Smooth muscle cell (in vitro differentiated cells): ENCODE measurements at regions not wholly inside any gene's neighbourhood (a gene's known extent, or its start where the extent isn't known, plus 50 kb on each side); places are given as distances from the start of the nearest gene placed in this dataset.

Experiments used
- DNase-seq: peaks from one replicate; lab custom pipeline; 2025; ENCODE audit not compliant: unreplicated experiment; lab: John Stamatoyannopoulos, UW
- H2AFZ ChIP-seq: fragments of 200-600 bp; sonication (generic); 2 replicates; pipeline ENCODE4 v1.6.0; 2016; ENCODE audit warnings: antibody characterized with exemption, low read depth, mild to moderate bottlenecking
- H3F3A ChIP-seq: fragments of 200-600 bp; sonication (generic); 2 replicates; pipeline ENCODE4 v1.6.0; 2017; ENCODE audit warnings: antibody characterized with exemption, low read depth
- H3K27ac ChIP-seq: fragments of 200-600 bp; sonication (generic); 2 replicates; pipeline ENCODE4 v1.5.1; 2016; ENCODE audit warnings: low read depth, mild to moderate bottlenecking
- H3K27me3 ChIP-seq: fragments of 200-600 bp; sonication (generic); 2 replicates; pipeline ENCODE4 v1.6.1; 2016; ENCODE audit warnings: low read depth, mild to moderate bottlenecking
- H3K36me3 ChIP-seq: fragments of 200-600 bp; sonication (generic); 2 replicates; pipeline ENCODE4 v1.5.1; 2016; ENCODE audit warnings: low read depth
- H3K4me1 ChIP-seq: fragments of 200-600 bp; sonication (generic); 2 replicates; pipeline ENCODE4 v1.5.1; 2016; ENCODE audit warnings: low read depth
- H3K4me2 ChIP-seq: fragments of 200-600 bp; sonication (generic); 2 replicates; pipeline ENCODE4 v1.6.0; 2016; ENCODE audit warnings: mild to moderate bottlenecking
- H3K4me3 ChIP-seq: fragments of 200-600 bp; sonication (generic); 2 replicates; pipeline ENCODE4 v1.5.1; 2016; ENCODE audit warnings: mild to moderate bottlenecking
- H3K79me2 ChIP-seq: fragments of 200-600 bp; sonication (generic); 2 replicates; pipeline ENCODE4 v1.6.0; 2016; ENCODE audit warnings: low read depth, mild to moderate bottlenecking
- H3K9ac ChIP-seq: fragments of 200-600 bp; sonication (generic); 2 replicates; pipeline ENCODE4 v1.6.0; 2016; ENCODE audit warnings: low read depth
- H3K9me3 ChIP-seq: fragments of 200-600 bp; sonication (generic); replicated peaks from 2 replicates; pipeline ENCODE4 v1.5.1; 2016; ENCODE audit warnings: low read depth
- H4K20me1 ChIP-seq: fragments of 200-600 bp; sonication (generic); 2 replicates; pipeline ENCODE4 v1.6.0; 2016; ENCODE audit warnings: low read depth
- CTCF ChIP-seq: fragments of 200-600 bp; sonication (generic); IDR thresholded peaks from 2 replicates; pipeline ENCODE4 v1.5.1; 2017; ENCODE audit warnings: borderline replicate concordance, mild to moderate bottlenecking, antibody characterized with exemption; ENCODE audit not compliant: insufficient read depth, poor library complexity, severe bottlenecking
- WGBS: methylation state at CpG from one replicate; pipeline ENCODE4 v1.1.7; 2016; ENCODE audit warnings: low lambda C conversion rate; 5-methylcytosine and 5-hydroxymethylcytosine counted together

- no peak overlapping the region for H2AFZ ChIP-seq
- no peak overlapping the region for H3K9ac ChIP-seq
- no peaks in the 10 kb centered on the region for H3K4me1 ChIP-seq
- no peaks in the 10 kb centered on the region for H3F3A ChIP-seq
- H3K4me2 ChIP-seq, result no peak overlapping the region
- no peaks in the 10 kb centered on the region for H3K79me2 ChIP-seq
- no peak overlapping the region for H3K27ac ChIP-seq
- H3K36me3 ChIP-seq, result no peaks in the 10 kb centered on the region
- no peak for DNase-seq
- no peaks in the 10 kb centered on the region for H3K9me3 ChIP-seq
- no peaks in the 10 kb centered on the region for H3K27me3 ChIP-seq
- TF ChIP-seq CTCF, result no peak
- H4K20me1 ChIP-seq, result no peaks in the 10 kb centered on the region
- H3K4me3 ChIP-seq, result no peak overlapping the region
- 95% methylated on average over 9 of the region's 9 CpGs for WGBS
Measured at GRCh38 chrX:725971-726370, 95.4 kb downstream of the SHOX start.

- no peaks in the 10 kb centered on the region for H3F3A ChIP-seq
- no peak overlapping the region for H2AFZ ChIP-seq
- H3K36me3 ChIP-seq, result no peaks in the 10 kb centered on the region
- H3K79me2 ChIP-seq, result no peaks in the 10 kb centered on the region
- H3K4me3 ChIP-seq, result no peak overlapping the region
- no peaks in the 10 kb centered on the region for H3K27me3 ChIP-seq
- H3K27ac ChIP-seq, result no peak overlapping the region
- no peak for TF ChIP-seq CTCF
- no peaks in the 10 kb centered on the region for H3K4me1 ChIP-seq
- no peak for DNase-seq
- H3K9ac ChIP-seq, result no peak overlapping the region
- 86% methylated on average over 4 of the region's 4 CpGs for WGBS
- H4K20me1 ChIP-seq, result no peaks in the 10 kb centered on the region
- H3K9me3 ChIP-seq, result no peaks in the 10 kb centered on the region
- no peak overlapping the region for H3K4me2 ChIP-seq
Measured at GRCh38 chrX:724256-724655, 93.7 kb downstream of the SHOX start.

- Histone ChIP-seq H3K4me1 (no peaks in the 10 kb centered on the region), H3K79me2 (no peaks in the 10 kb centered on the region), H3K9me3 (no peaks in the 10 kb centered on the region), H3K27me3 (no peaks in the 10 kb centered on the region), H3F3A (no peaks in the 10 kb centered on the region), H2AFZ (no peak overlapping the region), H3K4me2 (no peak overlapping the region), H3K4me3 (no peak overlapping the region), H4K20me1 (no peaks in the 10 kb centered on the region), H3K27ac (no peak overlapping the region), H3K36me3 (no peaks in the 10 kb centered on the region), H3K9ac (no peak overlapping the region)
- DNase-seq, result no peak
- TF ChIP-seq CTCF, result no peak
- 75% methylated on average over 6 of the region's 6 CpGs for WGBS
Measured at GRCh38 chrX:723781-724180, 93.2 kb downstream of the SHOX start.

- 90% methylated on average over 14 of the region's 14 CpGs for WGBS
- Histone ChIP-seq H3K9me3 (no peaks in the 10 kb centered on the region), H2AFZ (no peak overlapping the region), H3K4me1 (no peaks in the 10 kb centered on the region), H3K27ac (no peak overlapping the region), H3K36me3 (no peaks in the 10 kb centered on the region), H3F3A (no peaks in the 10 kb centered on the region), H3K9ac (no peak overlapping the region), H3K79me2 (no peaks in the 10 kb centered on the region), H3K27me3 (no peaks in the 10 kb centered on the region), H4K20me1 (no peaks in the 10 kb centered on the region), H3K4me2 (no peak overlapping the region), H3K4me3 (no peak overlapping the region)
- TF ChIP-seq CTCF, result no peak
- DNase-seq, result no peak
Measured at GRCh38 chrX:721354-721753, 90.8 kb downstream of the SHOX start.
